Neural crest cell (in vitro differentiated cells): ENCODE measurements at regions not wholly inside any gene's neighbourhood (a gene's known extent, or its start where the extent isn't known, plus 50 kb on each side); places are given as distances from the start of the nearest gene placed in this dataset.

Experiments used
- DNase-seq: peaks from one replicate; pipeline ENCODE4 v3.0.0; 2021; ENCODE audit warnings: low read depth, mixed read lengths, low spot score
- H3K27ac Mint-ChIP-seq: one replicate; pipeline ENCODE4 v1.8.0; 2021; ENCODE audit warnings: mild to moderate bottlenecking, mixed read lengths; ENCODE audit not compliant: unreplicated experiment
- H3K27me3 Mint-ChIP-seq: 2 replicates; pipeline ENCODE4 v1.8.0; 2021; ENCODE audit warnings: low read depth, mild to moderate bottlenecking, mixed read lengths
- H3K36me3 Mint-ChIP-seq: 2 replicates; pipeline ENCODE4 v1.8.0; 2021; ENCODE audit warnings: low read depth, mild to moderate bottlenecking, mixed read lengths
- H3K4me1 Mint-ChIP-seq: 2 replicates; pipeline ENCODE4 v1.8.0; 2021; ENCODE audit warnings: mixed read lengths
- H3K4me3 Mint-ChIP-seq: one replicate; pipeline ENCODE4 v1.8.0; 2021; ENCODE audit warnings: mild to moderate bottlenecking, mixed read lengths
- H3K9me3 Mint-ChIP-seq: 2 replicates; pipeline ENCODE4 v1.8.0; 2021; ENCODE audit warnings: mixed read lengths
- TF ChIP-seq, protein P1 (sequence below): fragments of 200-600 bp; sonication (generic); conservative IDR thresholded peaks from 2 replicates; pipeline ENCODE4 v1.5.0; 2021; ENCODE audit warnings: antibody characterized with exemption, mild to moderate bottlenecking

- TF ChIP-seq, protein P1, sequence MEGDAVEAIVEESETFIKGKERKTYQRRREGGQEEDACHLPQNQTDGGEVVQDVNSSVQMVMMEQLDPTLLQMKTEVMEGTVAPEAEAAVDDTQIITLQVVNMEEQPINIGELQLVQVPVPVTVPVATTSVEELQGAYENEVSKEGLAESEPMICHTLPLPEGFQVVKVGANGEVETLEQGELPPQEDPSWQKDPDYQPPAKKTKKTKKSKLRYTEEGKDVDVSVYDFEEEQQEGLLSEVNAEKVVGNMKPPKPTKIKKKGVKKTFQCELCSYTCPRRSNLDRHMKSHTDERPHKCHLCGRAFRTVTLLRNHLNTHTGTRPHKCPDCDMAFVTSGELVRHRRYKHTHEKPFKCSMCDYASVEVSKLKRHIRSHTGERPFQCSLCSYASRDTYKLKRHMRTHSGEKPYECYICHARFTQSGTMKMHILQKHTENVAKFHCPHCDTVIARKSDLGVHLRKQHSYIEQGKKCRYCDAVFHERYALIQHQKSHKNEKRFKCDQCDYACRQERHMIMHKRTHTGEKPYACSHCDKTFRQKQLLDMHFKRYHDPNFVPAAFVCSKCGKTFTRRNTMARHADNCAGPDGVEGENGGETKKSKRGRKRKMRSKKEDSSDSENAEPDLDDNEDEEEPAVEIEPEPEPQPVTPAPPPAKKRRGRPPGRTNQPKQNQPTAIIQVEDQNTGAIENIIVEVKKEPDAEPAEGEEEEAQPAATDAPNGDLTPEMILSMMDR: no peak
- Mint-ChIP-seq H3K4me1 (peaks cover 6% of the 10 kb centered on the region), H3K36me3 (no peaks in the 10 kb centered on the region), H3K9me3 (no peaks in the 10 kb centered on the region), H3K27me3 (peaks cover 95% of the 10 kb centered on the region), H3K27ac (no peak overlapping the region), H3K4me3 (no peak overlapping the region)
- no peak for DNase-seq
Measured at GRCh38 chr11:126140926-126141280, 70.5 kb downstream of the RPUSD4 start.

DNA sequence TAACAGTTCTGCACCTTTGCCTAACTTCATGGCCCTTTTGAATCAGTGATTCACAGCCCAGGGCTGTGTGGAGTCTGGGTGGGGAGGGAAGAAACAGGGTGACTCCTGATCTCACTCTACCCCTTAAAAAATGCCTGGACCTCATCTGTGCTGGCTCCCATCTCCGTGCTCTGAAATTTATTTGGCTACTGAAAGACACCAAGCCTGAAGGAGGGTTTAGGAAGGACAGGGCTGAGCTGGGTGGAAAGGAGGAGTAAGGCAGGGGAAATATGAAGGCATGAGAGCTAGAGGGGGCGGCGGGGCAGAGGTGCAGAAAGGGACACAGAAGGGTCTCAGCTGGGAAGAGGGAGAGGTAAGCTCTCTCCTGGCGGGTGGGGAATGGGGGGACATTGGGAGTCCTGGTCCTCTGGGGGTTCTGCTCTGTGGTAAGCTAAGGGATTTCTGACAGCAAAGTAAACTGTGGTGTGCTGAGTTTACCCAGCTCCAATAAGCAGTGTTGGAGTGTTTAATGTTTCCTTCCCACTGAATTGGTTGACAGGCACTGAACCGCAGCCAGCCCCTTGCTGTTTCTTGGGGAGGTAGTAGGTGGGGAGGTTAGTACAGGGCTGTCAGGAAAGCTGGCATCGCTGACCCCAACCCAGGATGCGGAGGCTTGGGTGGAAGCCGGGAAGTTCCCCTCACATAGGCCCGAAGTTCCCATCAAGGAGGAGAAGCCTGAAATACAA is 71.1 kb downstream of the RPUSD4 start:
- peaks cover 96% of the 10 kb centered on the region for H3K27me3 Mint-ChIP-seq
- peaks cover 7% of the 10 kb centered on the region for H3K4me1 Mint-ChIP-seq
- H3K4me3 Mint-ChIP-seq: no peak overlapping the region

GRCh38 chr11:126139111-126140091 is 72.0 kb downstream of the RPUSD4 start:
- Mint-ChIP-seq H3K27ac (no peak overlapping the region), H3K36me3 (no peaks in the 10 kb centered on the region), H3K4me3 (no peak overlapping the region), H3K4me1 (peaks cover 15% of the 10 kb centered on the region), H3K9me3 (no peaks in the 10 kb centered on the region), H3K27me3 (peaks cover 97% of the 10 kb centered on the region)
- TF ChIP-seq, protein P1: no peak
- no peak for DNase-seq

More for the DNA sequence above, 71.1 kb downstream of the RPUSD4 start:
- TF ChIP-seq, protein P1: no peak
- DNase-seq: no peak
- Mint-ChIP-seq H3K27ac (no peak overlapping the region), H3K9me3 (no peaks in the 10 kb centered on the region), H3K36me3 (no peaks in the 10 kb centered on the region)

DNA sequence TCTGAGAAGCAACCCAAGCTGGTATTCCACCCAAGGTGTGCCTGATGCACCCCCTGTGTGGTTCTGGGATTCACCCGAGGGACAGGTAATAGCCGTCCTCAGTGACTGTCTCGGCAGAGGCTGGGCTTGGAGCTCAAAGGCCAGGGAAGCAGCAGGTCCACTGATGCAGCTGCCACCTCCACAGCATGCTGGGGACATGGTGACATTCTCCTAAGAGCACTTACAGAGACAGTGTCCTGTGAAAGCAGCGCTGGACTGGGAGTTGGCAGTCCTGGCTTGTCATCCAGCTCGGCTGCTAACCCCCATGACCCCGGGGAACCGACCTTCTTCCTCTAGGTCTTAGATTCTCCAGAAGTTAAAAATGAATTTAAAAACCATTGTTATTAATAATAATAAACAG is 72.8 kb downstream of the RPUSD4 start:
- H3K36me3 Mint-ChIP-seq: no peaks in the 10 kb centered on the region
- peaks cover 22% of the 10 kb centered on the region for H3K4me1 Mint-ChIP-seq
- no peaks in the 10 kb centered on the region for H3K9me3 Mint-ChIP-seq
- DNase-seq: no peak
- H3K27ac Mint-ChIP-seq: no peak overlapping the region
- peaks cover 97% of the 10 kb centered on the region for H3K27me3 Mint-ChIP-seq
- TF ChIP-seq, protein P1: no peak
- H3K4me3 Mint-ChIP-seq: no peak overlapping the region

- Mint-ChIP-seq H3K4me1 (peaks cover 28% of the 10 kb centered on the region), H3K27ac (no peak overlapping the region), H3K36me3 (no peaks in the 10 kb centered on the region), H3K4me3 (no peak overlapping the region), H3K27me3 (peaks cover 98% of the 10 kb centered on the region), H3K9me3 (no peaks in the 10 kb centered on the region)
- no peak for DNase-seq
- TF ChIP-seq, protein P1: no peak
Measured at GRCh38 chr11:126137136-126137535, 74.3 kb downstream of the RPUSD4 start.
